H1 (cell line): ENCODE measurements at regions not wholly inside any gene's neighbourhood (a gene's known extent, or its start where the extent isn't known, plus 50 kb on each side); places are given as distances from the start of the nearest gene placed in this dataset.

ENCODE experiments used
- CTCF ChIA-PET: fragments of 300-600 bp; sonication (Branson Sonifier 250); formaldehyde crosslinking; loops from one replicate; lab custom pipeline; 2021; ENCODE audit not compliant: partially characterized antibody; lab: Charles Lee
- POLR2A ChIA-PET: fragments of 300-600 bp; sonication (Branson Sonifier 250); formaldehyde crosslinking; loops from one replicate; lab custom pipeline; 2021; ENCODE audit warnings: inconsistent platforms; ENCODE audit not compliant: partially characterized antibody; lab: Charles Lee
- DNase-seq, 2 experiments: peaks; one replicate each; pipeline versions ENCODE4 v3.0.0 to v3.0.0-alpha.2; 2010 to 2022; ENCODE audit warnings: low spot score in 2 of 2, low read depth in 1 of 2, mixed read lengths in 1 of 2
- FAIRE-seq: peaks from 2 replicates; lab custom pipeline; 2011; peaks lifted over from hg19 to GRCh38; lab: Jason Lieb, UNC
- H2AFZ ChIP-seq: 2 replicates; pipeline ENCODE4 v1.8.1; 2012; ENCODE audit warnings: low read length, inconsistent platforms
- H2AK5ac ChIP-seq: 2 replicates; pipeline ENCODE4 v1.6.1; 2013; ENCODE audit warnings: low read depth, low read length
- H2BK120ac ChIP-seq: replicated peaks from 2 replicates; pipeline ENCODE3; 2013; ENCODE audit warnings: low read depth, low read length, inconsistent platforms
- H2BK12ac ChIP-seq: 2 replicates; pipeline ENCODE4 v1.6.1; 2013; ENCODE audit warnings: low read depth, low read length
- H2BK15ac ChIP-seq: 2 replicates; pipeline ENCODE4 v1.6.1; 2013; ENCODE audit warnings: low read length
- H2BK20ac ChIP-seq: 2 replicates; pipeline ENCODE4 v1.6.1; 2013; ENCODE audit warnings: low read length
- H2BK5ac ChIP-seq: 2 replicates; pipeline ENCODE4 v1.6.1; 2013; ENCODE audit warnings: low read depth, low read length
- H3K14ac ChIP-seq: 2 replicates; pipeline ENCODE4 v1.6.1; 2013; ENCODE audit warnings: inconsistent platforms; ENCODE audit not compliant: insufficient read length
- H3K18ac ChIP-seq: 2 replicates; pipeline ENCODE4 v1.6.1; 2013; ENCODE audit warnings: low read length; ENCODE audit errors: extremely low read depth
- H3K23ac ChIP-seq: 2 replicates; pipeline ENCODE4 v1.6.1; 2013; ENCODE audit warnings: inconsistent platforms; ENCODE audit not compliant: insufficient read length
- H3K23me2 ChIP-seq: 2 replicates; pipeline ENCODE4 v1.6.1; 2013; ENCODE audit warnings: low read depth, low read length
- H3K27ac ChIP-seq: 2 replicates; pipeline ENCODE4 v1.6.1; 2011; ENCODE audit warnings: low read depth, low read length, inconsistent platforms
- H3K27me3 ChIP-seq, 4 experiments: replicated peaks in 1 of 4; 1 replicate in 1 of 4; 2 replicates in 3 of 4; pipeline versions ENCODE4 v1.6.1 to v1.8.1; 2011 to 2013; ENCODE audit warnings: low read length in 3 of 4, mild to moderate bottlenecking in 3 of 4, inconsistent platforms in 2 of 4, mixed read lengths in 2 of 4, moderate library complexity in 1 of 4; ENCODE audit not compliant: control insufficient read depth in 3 of 4, insufficient read depth in 3 of 4; ENCODE audit errors: extremely low read depth in 1 of 4
- H3K36me3 ChIP-seq, 4 experiments: 2 replicates each; pipeline versions ENCODE4 v1.6.1 to v1.8.1; 2011 to 2013; ENCODE audit warnings: mild to moderate bottlenecking in 4 of 4, low read length in 3 of 4, moderate library complexity in 2 of 4, control low read depth in 1 of 4, inconsistent platforms in 1 of 4; ENCODE audit not compliant: insufficient read depth in 4 of 4, control insufficient read depth in 2 of 4
- H3K4ac ChIP-seq: replicated peaks from 2 replicates; pipeline ENCODE3; 2013; ENCODE audit warnings: low read length, low read depth, mixed read lengths, inconsistent platforms; ENCODE audit not compliant: insufficient read length
- H3K4me1 ChIP-seq, 4 experiments: replicated peaks in 1 of 4; 1 replicate in 1 of 4; 2 replicates in 3 of 4; pipeline versions ENCODE4 v1.6.1 to v1.8.1; 2011 to 2013; ENCODE audit warnings: low read length in 3 of 4, inconsistent platforms in 2 of 4, mixed read lengths in 1 of 4; ENCODE audit not compliant: insufficient read depth in 4 of 4, control insufficient read depth in 3 of 4
- H3K4me2 ChIP-seq, 2 experiments: 2 replicates each; pipeline versions ENCODE4 v1.6.1 to v1.8.1; 2011 to 2013; ENCODE audit warnings: low read depth in 2 of 2, low read length in 2 of 2, control low read depth in 1 of 2, inconsistent platforms in 1 of 2, mild to moderate bottlenecking in 1 of 2; ENCODE audit not compliant: insufficient read depth in 1 of 2
- H3K4me3 ChIP-seq, 4 experiments: fragments of 200-600, 300-600 bp in 1 of 4; sonication (generic), shearing (Covaris generic), sonication (Bioruptor Twin) in 1 of 4; 2 replicates each; pipeline versions ENCODE4 v1.5.1 to v1.8.1; 2011 to 2016; ENCODE audit warnings: low read length in 4 of 4, low read depth in 3 of 4, control low read depth in 2 of 4, inconsistent platforms in 2 of 4, mild to moderate bottlenecking in 2 of 4, mixed read lengths in 1 of 4, moderate library complexity in 1 of 4; ENCODE audit not compliant: insufficient read depth in 2 of 4; ENCODE audit errors: extremely low read depth in 1 of 4
- H3K56ac ChIP-seq: replicated peaks from 2 replicates; pipeline ENCODE3; 2013; ENCODE audit warnings: low read depth, mild to moderate bottlenecking, mixed read lengths, low read length, inconsistent platforms; ENCODE audit not compliant: insufficient read length
- H3K79me1 ChIP-seq: 2 replicates; pipeline ENCODE4 v1.6.1; 2013; ENCODE audit warnings: low read depth, low read length, control low read depth
- H3K79me2 ChIP-seq, 2 experiments: 2 replicates each; pipeline versions ENCODE4 v1.6.1 to v1.8.1; 2012 to 2013; ENCODE audit warnings: low read length in 2 of 2, mild to moderate bottlenecking in 2 of 2, inconsistent platforms in 1 of 2; ENCODE audit not compliant: insufficient read depth in 2 of 2, control insufficient read depth in 1 of 2
- H3K9ac ChIP-seq, 4 experiments: replicated peaks in 1 of 4; 1 replicate in 1 of 4; 2 replicates in 3 of 4; pipeline versions ENCODE4 v1.6.1 to v1.8.1; 2011 to 2013; ENCODE audit warnings: low read depth in 3 of 4, low read length in 3 of 4, control low read depth in 2 of 4, mild to moderate bottlenecking in 2 of 4, moderate library complexity in 2 of 4, inconsistent platforms in 1 of 4; ENCODE audit errors: extremely low read depth in 1 of 4
- H3K9me3 ChIP-seq, 2 experiments: 2 replicates each; pipeline versions ENCODE4 v1.6.1 to v1.8.1; 2012 to 2013; ENCODE audit warnings: mild to moderate bottlenecking in 2 of 2, moderate library complexity in 2 of 2, control low read depth in 1 of 2, inconsistent platforms in 1 of 2, low read depth in 1 of 2, low read length in 1 of 2, mixed read lengths in 1 of 2; ENCODE audit not compliant: insufficient read depth in 2 of 2
- H4K20me1 ChIP-seq, 2 experiments: replicated peaks in 1 of 2; 2 replicates each; pipeline versions ENCODE3 to v1.8.1; 2011 to 2013; ENCODE audit warnings: inconsistent platforms in 2 of 2, low read length in 2 of 2, mild to moderate bottlenecking in 1 of 2; ENCODE audit not compliant: insufficient read depth in 2 of 2, control insufficient read depth in 1 of 2
- H4K5ac ChIP-seq: 2 replicates; pipeline ENCODE4 v1.6.1; 2013; ENCODE audit warnings: low read length, low read depth, mixed read lengths, inconsistent platforms; ENCODE audit not compliant: insufficient read length
- H4K8ac ChIP-seq: 2 replicates; pipeline ENCODE4 v1.8.0; 2013; ENCODE audit warnings: mild to moderate bottlenecking, moderate library complexity, low read length, inconsistent platforms; ENCODE audit not compliant: insufficient read depth; ENCODE audit errors: extremely low read depth
- H4K91ac ChIP-seq: replicated peaks from 2 replicates; pipeline ENCODE3; 2013; ENCODE audit warnings: low read length, mixed read lengths, inconsistent platforms; ENCODE audit not compliant: insufficient read length
- BACH1 ChIP-seq: IDR thresholded peaks from 2 replicates; pipeline ENCODE4 v1.6.1; 2012; ENCODE audit warnings: low read length, improper control_type of control experiment
- CTBP2 ChIP-seq: IDR thresholded peaks from 2 replicates; pipeline ENCODE4 v1.7.0; 2011; ENCODE audit warnings: borderline replicate concordance, mild to moderate bottlenecking, moderate library complexity, mixed read lengths, low read length; ENCODE audit not compliant: insufficient read depth, insufficient read length
- FOSL1 ChIP-seq: IDR thresholded peaks from 2 replicates; pipeline ENCODE4 v1.6.1; 2011; ENCODE audit warnings: mild to moderate bottlenecking, low read depth, low read length, moderate library complexity; ENCODE audit not compliant: insufficient read depth
- POLR2A ChIP-seq, 2 experiments: IDR thresholded peaks; 1 replicate in 1 of 2; 2 replicates in 1 of 2; pipeline ENCODE4 v1.6.1; 2011; ENCODE audit warnings: low read depth in 2 of 2, low read length in 2 of 2, mild to moderate bottlenecking in 2 of 2; ENCODE audit errors: control extremely low read depth in 1 of 2
- POU5F1 ChIP-seq: IDR thresholded peaks from 2 replicates; pipeline ENCODE4 v1.6.1; 2011; ENCODE audit warnings: low read depth, mild to moderate bottlenecking, low read length, moderate library complexity
- RBBP5 ChIP-seq: IDR thresholded peaks from 2 replicates; pipeline ENCODE4 v1.7.1; 2012; ENCODE audit warnings: low read depth, mild to moderate bottlenecking, inconsistent platforms, low read length, moderate library complexity, borderline replicate concordance
- SAP30 ChIP-seq: fragments of 300-600 bp; sonication (generic); IDR thresholded peaks from 2 replicates; pipeline ENCODE4 v1.7.1; 2012; ENCODE audit warnings: low read length, moderate library complexity, mild to moderate bottlenecking, inconsistent platforms; ENCODE audit not compliant: insufficient read depth, insufficient replicate concordance
- SIX5 ChIP-seq: IDR thresholded peaks from 2 replicates; pipeline ENCODE4 v1.6.1; 2011; ENCODE audit warnings: mild to moderate bottlenecking, low read depth, low read length
- SP2 ChIP-seq: IDR thresholded peaks from 2 replicates; pipeline ENCODE4 v1.6.1; 2012; ENCODE audit warnings: mild to moderate bottlenecking, low read length, inconsistent platforms
- USF2 ChIP-seq: IDR thresholded peaks from 2 replicates; pipeline ENCODE4 v1.6.1; 2011; ENCODE audit warnings: low read length, improper control_type of control experiment
- WGBS, 2 experiments: shearing (Covaris generic) in 1 of 2; methylation state at CpG; one replicate each; pipeline versions ENCODE4 v1.1.6 to v1.1.7; 2013 to 2015; ENCODE audit warnings: low lambda C conversion rate in 2 of 2, mixed read lengths in 2 of 2, inconsistent platforms in 1 of 2, low coverage in 1 of 2, missing lambda C conversion rate in 1 of 2; ENCODE audit not compliant: insufficient replicate concordance in 2 of 2, insufficient coverage in 1 of 2, insufficient read length in 1 of 2; ENCODE audit errors: extremely low coverage in 1 of 2, missing lambda C conversion rate in 1 of 2; 5-methylcytosine and 5-hydroxymethylcytosine counted together
- TF ChIP-seq, protein P1 (sequence below), 3 experiments: IDR thresholded peaks; 1 replicate in 2 of 3; 2 replicates in 1 of 3; pipeline versions ENCODE4 v1.5.1 to v1.6.1; 2011; ENCODE audit warnings: low read length in 3 of 3, mild to moderate bottlenecking in 3 of 3, inconsistent platforms in 2 of 3, low read depth in 1 of 3, moderate library complexity in 1 of 3; ENCODE audit not compliant: insufficient read depth in 1 of 3; ENCODE audit errors: control extremely low read depth in 1 of 3

- no peak overlapping the region for H2BK12ac ChIP-seq
- no peaks in the 10 kb centered on the region for H4K20me1 ChIP-seq
- H3K27ac ChIP-seq: no peak overlapping the region
- WGBS, 2 experiments: 97% methylated on average over 1 of the region's 1 CpG; no CpG with 5 or more reads in 1 of the 2 experiments
- H2BK120ac ChIP-seq: no peak overlapping the region
- H3K14ac ChIP-seq: no peak overlapping the region
- no peaks in the 10 kb centered on the region for H3K27me3 ChIP-seq
- H3K4ac ChIP-seq: no peak overlapping the region
- no peak for DNase-seq
- H2BK20ac ChIP-seq: no peak overlapping the region
- H3K18ac ChIP-seq: no peak overlapping the region
- no peak overlapping the region for H3K56ac ChIP-seq
- H3K23ac ChIP-seq: no peak overlapping the region
- no peaks in the 10 kb centered on the region for H3K79me1 ChIP-seq
- H4K91ac ChIP-seq: no peak overlapping the region
- ChIA-PET POLR2A (no interaction called here), CTCF (interaction anchor here (0.8 to 1.4 kb wide), 2 partner anchors 104 to 195 kb away, joined by 3 to 4 read pairs; no protein-coding TSS in a partner anchor)
- H2BK5ac ChIP-seq: no peak overlapping the region
- no peaks in the 10 kb centered on the region for H3K4me1 ChIP-seq
- H4K5ac ChIP-seq: no peak overlapping the region
- H3K36me3 ChIP-seq: no peaks in the 10 kb centered on the region
- H3K23me2 ChIP-seq: no peaks in the 10 kb centered on the region
- H2AFZ ChIP-seq: 0 out of 2 replicates have a peak overlapping the region, but pooled peaks have one; percentile 50
- H2BK15ac ChIP-seq: no peak overlapping the region
- H3K4me3 ChIP-seq: no peak overlapping the region
- FAIRE-seq: no peak
- no peak overlapping the region for H3K9ac ChIP-seq
- H3K4me2 ChIP-seq: no peak overlapping the region
- no peak overlapping the region for H4K8ac ChIP-seq
- no peaks in the 10 kb centered on the region for H3K9me3 ChIP-seq
- H2AK5ac ChIP-seq: no peak overlapping the region
- no peaks in the 10 kb centered on the region for H3K79me2 ChIP-seq
- TF ChIP-seq POLR2A (IDR thresholded peaks at IDR 0.05; ENCODE audit: control extremely low read depth in 1 of 2, low read depth in 2 of 2, low read length in 2 of 2) (no peak), RBBP5 (no peak), BACH1 (no peak), FOSL1 (no peak), SAP30 (no peak), POU5F1 (no peak), SP2 (no peak), USF2 (no peak), SIX5 (no peak), CTBP2 (no peak)
- TF ChIP-seq, protein P1, sequence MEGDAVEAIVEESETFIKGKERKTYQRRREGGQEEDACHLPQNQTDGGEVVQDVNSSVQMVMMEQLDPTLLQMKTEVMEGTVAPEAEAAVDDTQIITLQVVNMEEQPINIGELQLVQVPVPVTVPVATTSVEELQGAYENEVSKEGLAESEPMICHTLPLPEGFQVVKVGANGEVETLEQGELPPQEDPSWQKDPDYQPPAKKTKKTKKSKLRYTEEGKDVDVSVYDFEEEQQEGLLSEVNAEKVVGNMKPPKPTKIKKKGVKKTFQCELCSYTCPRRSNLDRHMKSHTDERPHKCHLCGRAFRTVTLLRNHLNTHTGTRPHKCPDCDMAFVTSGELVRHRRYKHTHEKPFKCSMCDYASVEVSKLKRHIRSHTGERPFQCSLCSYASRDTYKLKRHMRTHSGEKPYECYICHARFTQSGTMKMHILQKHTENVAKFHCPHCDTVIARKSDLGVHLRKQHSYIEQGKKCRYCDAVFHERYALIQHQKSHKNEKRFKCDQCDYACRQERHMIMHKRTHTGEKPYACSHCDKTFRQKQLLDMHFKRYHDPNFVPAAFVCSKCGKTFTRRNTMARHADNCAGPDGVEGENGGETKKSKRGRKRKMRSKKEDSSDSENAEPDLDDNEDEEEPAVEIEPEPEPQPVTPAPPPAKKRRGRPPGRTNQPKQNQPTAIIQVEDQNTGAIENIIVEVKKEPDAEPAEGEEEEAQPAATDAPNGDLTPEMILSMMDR (IDR thresholded peaks at IDR 0.05; ENCODE audit: control extremely low read depth in 1 of 3, insufficient read depth in 1 of 3, low read depth in 1 of 3, low read length in 3 of 3): no peak
Observed at GRCh38 chr21:18488252-18488651, 84.7 kb upstream of the TMPRSS15 start.
